GM19023 (cell line): ENCODE measurements at regions not wholly inside any gene's neighbourhood (a gene's known extent, or its start where the extent isn't known, plus 50 kb on each side); places are given as distances from the start of the nearest gene placed in this dataset.
A peak's percentile ranks its signal among the peaks of the same experiment; 100 is the strongest.
"Not testable (repeated sequence)": the region's sequence is repeated elsewhere in the genome, so short reads cannot be mapped to it uniquely, and the experiment has no call there.

Source experiments
- ATAC-seq: cut with Tn5 transposase; IDR thresholded peaks from one replicate; pipeline ENCODE4 v1.9.1; 2021; ENCODE audit warnings: mild to moderate bottlenecking, moderate library complexity; ENCODE audit not compliant: unreplicated experiment

- ATAC-seq: no peak
These were observed 259.9 kb upstream of the STARD13 start for GRCh38 chr13:33545492-33545891.

DNA sequence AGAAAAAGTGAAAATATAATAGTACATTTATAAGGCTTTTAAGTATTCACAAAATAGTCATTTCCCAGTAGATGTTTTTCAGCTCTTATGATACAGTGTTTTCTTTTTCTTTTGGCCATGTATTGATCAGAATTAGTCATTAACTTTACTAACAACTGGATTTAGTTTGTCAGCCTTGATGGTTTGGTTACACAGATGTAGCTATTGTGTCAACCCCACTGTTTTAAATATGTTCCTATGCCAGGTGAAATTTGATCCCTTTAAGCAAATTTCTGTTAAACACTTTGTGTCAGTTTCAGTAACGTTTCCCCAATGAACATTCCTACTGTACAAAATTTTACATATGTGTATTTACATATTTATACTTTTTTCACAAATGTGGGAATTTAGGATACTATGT, 261.5 kb upstream of the STARD13 start:
- no peak for ATAC-seq

GRCh38 chr13:33548069-33548468, 262.5 kb upstream of the STARD13 start:
- ATAC-seq: no peak

GRCh38 chr13:33550276-33550675, 264.7 kb upstream of the STARD13 start:
- no peak for ATAC-seq

DNA sequence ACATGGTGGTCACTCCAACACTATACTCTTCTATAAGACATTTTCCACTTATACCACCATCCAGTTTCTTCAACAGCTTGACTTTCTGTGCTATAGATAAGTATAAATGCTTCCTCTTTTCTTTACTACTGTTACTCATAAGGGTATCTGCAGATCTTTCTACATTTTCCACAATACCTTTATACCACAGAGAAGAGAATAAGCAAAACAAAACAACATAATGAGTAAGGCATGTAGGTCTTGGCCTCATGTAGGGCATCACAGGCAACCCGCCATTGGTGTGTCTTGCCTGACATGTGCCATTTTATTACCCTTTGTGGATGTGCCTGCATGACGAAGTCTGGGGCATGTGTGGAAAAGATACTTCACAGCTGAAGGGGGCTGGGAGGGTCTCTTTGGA, 265.3 kb upstream of the STARD13 start:
- no peak for ATAC-seq

DNA sequence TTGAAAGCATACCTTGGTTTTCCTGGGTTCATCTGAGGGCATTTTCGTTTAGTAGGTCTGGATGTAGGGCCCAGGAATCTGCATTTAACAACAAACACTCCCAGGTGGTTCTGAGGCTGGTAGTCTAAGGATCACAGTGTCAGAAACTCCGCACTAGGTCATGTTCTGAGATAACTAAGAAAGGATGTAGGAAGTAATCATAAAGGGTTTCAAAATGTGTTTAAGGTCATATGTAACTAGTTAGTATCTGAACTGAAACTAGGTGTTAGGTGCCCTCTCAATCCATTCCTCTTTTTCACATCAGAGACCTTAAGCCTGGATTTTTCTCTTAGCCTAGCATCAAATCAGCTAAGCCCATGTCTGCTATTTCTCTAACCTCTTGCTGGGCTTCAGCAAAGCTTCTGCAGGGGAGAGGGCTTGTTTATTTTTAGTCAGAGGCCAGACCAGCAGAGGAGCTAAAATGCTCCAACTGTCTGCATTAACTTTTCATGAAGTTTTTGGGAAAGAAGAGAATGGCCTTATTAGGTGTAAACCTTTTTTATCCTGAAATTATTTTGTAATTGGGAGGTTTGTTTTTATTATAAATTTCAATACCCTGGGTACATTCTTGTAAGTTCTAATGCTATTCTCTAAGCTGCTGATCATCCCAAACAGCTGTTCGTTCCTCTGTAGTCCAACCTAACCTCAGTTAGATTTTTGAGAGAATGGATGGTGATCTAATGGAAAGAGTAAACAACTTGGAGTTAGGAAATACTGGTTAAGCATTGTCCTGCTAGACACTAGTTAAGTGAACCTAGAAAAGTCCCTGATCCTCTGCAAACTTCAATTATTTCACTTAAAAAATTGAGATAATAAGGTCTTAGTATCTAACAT, 262.8 kb upstream of the RFC3 start:
- ATAC-seq: peak; percentile 80

- no peak for ATAC-seq
These were observed 261.1 kb upstream of the RFC3 start for GRCh38 chr13:33556828-33557227.

GRCh38 chr13:33560726-33561125, 257.2 kb upstream of the RFC3 start:
- ATAC-seq: no peak

DNA sequence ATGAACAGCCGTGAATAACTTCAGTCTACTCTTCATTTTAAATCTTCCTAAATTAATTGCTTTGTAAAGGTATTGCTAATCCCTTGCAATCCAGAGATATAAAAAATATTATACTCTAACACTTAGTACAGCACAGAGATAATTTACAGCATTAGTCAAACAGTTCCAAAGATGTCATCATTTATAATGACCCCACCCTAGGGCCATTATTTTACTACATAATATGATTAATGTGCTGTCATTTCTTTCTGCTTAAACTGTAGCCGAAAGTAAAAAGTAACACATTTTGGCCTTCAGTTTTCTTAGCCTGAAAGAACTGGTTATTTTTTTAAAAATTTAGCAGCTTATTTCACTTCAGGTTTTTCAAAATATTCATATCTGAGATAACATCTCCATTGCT, 256.3 kb upstream of the RFC3 start:
- ATAC-seq: no peak

- ATAC-seq: peak; percentile 86
These were observed 246.3 kb upstream of the RFC3 start for GRCh38 chr13:33571618-33572017.

- not testable (repeated sequence) for ATAC-seq
These were observed 245.6 kb upstream of the RFC3 start for GRCh38 chr13:33572322-33572721.

DNA sequence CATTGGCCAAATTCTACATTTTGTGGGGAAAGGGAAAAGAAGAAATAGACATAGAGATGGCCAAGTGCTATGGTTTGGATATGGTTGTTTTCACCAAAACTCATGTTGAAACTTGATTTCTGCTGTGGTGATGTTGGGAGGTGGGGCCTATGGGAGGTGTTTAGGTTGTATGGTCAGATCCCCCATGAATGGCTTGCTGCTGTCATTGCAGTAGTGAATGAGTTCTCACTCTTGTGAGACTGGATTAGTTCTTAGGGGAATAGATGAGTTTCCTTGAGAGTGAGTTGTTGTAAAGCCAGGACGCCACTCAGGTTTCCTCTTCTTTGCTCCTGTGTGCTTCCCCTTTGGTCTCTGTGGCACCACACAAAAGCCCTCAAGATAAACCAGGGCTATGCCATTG, 242.6 kb upstream of the RFC3 start:
- ATAC-seq: no peak

DNA sequence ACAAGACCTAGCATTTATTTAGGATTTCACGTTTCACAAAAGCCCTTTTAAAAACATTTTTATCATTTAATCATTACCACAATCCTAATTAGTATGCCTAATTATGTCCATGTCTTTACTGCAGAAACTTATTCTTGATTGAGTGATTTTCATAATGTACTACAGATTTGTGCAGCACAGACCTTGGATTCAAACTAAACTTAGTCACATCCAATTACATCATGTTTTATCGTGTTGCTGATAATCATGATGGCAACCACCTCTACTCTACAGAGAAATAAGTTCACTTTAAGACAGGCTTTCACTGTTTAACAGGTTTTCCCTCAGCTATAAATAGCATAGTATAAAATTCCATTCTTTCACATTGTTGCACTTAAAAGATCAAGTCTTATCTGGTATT, 240.9 kb upstream of the RFC3 start:
- ATAC-seq: no peak

GRCh38 chr13:33578786-33579185, 239.2 kb upstream of the RFC3 start:
- no peak for ATAC-seq

DNA sequence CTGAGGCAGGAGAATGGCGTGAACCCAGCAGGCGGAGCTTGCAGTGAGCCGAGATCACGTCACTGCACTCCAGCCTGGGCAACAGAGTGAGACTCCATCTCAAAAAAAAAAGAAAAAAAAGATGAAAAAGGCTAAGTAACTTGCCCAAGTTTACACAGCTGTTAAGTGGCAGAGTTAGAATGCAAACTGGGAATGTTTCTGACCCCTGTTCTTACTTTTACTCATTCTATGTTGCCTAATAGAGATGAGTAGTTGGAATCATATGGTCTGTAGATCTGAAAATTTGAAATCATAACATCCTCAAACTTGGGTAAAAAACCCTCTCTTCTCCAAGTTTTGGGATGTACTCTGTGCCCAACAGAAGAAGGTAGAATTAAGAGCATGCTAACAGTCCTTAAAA, 235.8 kb upstream of the RFC3 start:
- no peak for ATAC-seq

DNA sequence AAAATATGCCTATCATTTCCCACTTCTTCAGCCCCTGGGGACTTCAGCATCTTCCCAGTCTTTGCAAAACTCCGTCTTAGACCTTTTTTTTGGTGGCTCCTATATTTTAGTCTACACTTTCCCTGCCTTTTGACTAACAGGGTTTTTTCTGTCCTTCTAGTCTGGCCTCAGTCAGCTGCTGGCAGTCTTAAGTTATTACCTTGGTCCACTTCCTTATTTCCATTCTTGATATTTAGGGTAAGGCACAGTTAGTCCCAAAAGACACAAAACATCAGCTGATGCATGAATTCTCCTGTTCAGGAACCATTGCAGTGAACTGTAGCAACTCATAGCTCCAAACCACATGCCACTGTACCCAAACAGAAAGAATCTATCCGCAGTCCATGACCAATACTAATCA, 234.6 kb upstream of the RFC3 start:
- ATAC-seq: no peak

DNA sequence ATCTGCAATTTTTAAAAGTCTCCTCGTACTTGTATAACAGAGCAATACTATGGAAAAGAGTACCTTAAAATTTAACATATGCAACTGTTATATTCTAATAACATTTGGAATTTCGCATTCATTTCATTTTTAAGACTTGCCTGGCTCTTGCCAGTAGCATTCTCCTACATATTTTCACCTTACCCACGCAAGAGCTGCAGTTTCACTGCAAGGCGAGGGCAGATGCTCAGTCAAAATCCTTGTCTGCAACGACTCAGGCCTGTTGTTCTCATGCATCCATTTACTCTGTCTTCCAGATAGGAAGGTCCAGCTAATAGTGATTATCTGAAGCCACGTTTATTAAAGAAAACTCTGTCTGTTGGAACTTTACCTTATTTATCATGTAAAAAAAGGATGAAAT, 227.0 kb upstream of the RFC3 start:
- ATAC-seq: no peak

DNA sequence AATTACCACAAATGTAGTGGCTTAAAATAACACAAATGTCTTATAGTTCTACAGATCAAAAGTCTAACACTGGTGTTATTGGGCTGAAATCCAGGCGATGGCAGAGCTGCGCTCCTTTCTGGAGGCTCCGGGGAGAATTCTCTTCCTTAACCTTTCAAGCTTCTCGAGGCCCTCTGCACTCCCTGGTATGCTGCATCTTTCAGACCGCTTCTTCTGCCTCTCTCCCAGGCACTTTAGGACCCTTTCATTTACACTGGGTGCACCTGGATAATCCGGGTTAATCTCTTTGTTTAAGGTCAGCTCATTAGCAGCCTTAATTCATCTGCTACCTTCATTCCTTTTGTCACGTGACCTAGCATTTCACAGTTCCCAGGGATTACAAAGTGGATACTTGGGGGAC, 211.3 kb upstream of the RFC3 start:
- ATAC-seq: no peak

DNA sequence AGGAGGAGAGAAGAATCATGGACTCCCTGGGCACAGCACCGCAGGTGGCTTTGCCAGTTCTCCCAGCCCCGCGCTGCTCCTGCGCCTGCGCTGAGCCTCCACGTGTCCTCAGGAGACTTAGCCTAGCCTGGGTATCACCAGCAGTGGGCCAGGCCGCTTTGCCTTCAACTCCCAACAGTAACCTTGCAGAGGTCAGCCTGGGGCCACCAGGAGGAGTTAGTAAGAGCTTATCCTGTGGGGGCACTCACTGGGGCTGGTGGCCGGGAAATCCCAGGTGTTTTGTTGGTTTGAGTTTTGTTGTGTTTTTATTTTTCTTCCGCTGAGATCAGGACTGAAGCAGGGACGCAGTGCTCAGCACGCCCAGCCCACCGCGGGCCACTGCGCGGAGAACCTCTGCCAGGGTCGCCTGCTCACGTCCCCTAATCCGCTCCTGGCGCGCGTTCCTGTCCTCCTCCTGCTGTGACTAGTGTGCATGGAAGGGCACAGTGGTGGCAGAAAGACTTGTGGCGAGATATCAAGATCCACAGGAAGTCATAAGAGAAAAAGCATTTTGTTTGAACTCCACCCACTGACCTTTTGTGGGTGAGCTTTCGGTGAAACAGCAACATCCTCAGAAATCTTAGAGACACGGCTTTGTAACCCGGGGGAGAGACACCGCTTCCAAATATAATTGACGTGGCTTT, 207.4 kb upstream of the RFC3 start:
- no peak for ATAC-seq

DNA sequence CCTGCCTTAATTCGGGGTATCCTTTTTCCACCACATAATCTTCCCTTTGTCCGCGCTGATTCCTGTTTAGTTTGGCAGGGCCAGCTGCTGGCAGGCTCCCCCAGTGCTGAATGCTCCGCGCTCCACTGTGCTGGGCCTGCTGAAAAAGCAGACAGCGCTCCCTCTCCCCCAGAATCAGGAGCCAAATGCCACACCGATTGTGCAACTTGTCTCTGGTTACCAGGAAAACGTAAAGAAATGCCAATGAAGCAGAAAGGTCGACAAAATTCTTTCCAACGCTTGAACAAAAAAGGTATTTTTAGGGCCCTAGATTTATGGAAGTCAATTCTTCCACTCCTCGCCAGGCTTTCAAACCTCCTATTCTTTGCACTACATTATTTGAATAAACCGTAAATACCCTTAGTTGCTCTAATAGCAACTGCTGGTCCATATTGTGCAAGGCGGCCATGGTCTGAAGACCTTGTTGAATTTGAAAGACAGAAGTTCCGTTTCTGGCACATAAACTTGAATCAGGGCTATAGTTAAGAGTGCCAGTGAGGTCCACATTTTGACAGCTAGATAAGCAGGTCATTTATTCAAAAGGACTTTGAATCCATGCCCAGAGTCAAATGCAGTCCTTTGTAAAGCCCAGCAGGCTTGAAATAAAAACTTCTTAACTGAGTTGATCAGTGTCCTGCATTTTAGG, 206.7 kb upstream of the RFC3 start:
- ATAC-seq: no peak

DNA sequence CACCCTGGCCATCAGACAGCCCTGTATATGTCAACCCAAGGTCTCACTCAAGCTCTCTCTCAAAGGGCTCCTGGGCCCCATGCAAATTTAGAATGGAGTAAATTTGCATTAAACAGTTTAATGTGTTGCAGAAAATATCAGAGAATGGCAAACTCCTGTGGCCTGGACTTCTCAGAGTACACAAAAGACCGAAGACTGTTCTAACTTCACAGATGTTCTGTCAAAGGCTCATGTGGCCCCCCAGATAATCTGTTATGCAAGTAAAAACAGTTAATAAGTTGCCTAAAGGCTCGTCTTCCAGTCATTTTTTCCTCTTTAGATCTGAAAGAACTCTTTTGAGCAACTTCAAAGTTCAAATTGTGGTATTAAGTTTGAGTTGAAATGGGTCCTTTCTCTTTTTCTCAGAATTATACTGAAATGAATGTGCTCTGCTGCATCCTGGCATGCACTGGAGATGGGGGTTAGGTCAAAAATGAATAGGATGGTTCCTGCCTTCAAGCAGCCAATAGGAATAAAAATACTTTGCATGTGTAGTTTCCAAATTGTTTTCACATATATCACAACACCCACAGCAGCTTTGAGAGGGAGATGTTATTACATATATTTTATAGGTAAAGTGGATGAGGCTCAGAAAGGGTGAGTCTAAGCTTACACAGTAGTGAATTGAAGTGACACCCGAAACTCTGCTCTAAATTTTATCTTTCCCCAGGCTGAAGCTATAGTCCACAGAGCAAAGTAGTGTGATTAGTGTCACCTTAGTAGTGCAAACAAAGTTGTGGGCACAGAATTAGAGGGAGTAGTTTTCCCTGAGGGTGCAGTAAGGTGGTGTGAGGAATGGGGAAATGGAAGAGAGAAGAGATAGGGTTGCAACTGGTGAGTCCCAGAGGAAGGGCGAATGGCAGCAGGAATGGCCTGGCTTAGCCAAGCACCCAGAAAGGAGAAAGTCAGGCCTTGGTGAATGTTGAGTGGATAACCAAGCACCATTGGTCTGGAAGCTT, 205.0 kb upstream of the RFC3 start:
- ATAC-seq: peak; percentile 74
